Transverse colon (tissue), 4 donors: ENCODE measurements at regions not wholly inside any gene's neighbourhood (a gene's known extent, or its start where the extent isn't known, plus 50 kb on each side); places are given as distances from the start of the nearest gene placed in this dataset.

Experiments used
- EP300 ChIP-seq: sonication (generic); formaldehyde crosslinking; IDR thresholded peaks from one replicate; pipeline ENCODE4 v1.6.1; 2017; ENCODE audit warnings: antibody characterized with exemption, low read depth
- POLR2AphosphoS5 ChIP-seq, 3 donors: sonication (generic); formaldehyde crosslinking; IDR thresholded peaks; one replicate each; pipeline ENCODE4 v1.6.1; 2016; ENCODE audit warnings: antibody characterized with exemption in 3 of 3
- TF ChIP-seq, protein P1 (sequence below), 5 experiments: fragments of 200-600 bp in 3 of 5; fragments of 450-650 bp in 2 of 5; sonication (generic) in 3 of 5; IDR thresholded peaks; 1 replicate in 2 of 5; 2 replicates in 3 of 5; pipeline ENCODE4 v1.5.1; 2016 to 2017; ENCODE audit warnings: antibody characterized with exemption in 5 of 5, inconsistent platforms in 3 of 5, mild to moderate bottlenecking in 2 of 5, moderate library complexity in 1 of 5

DNA sequence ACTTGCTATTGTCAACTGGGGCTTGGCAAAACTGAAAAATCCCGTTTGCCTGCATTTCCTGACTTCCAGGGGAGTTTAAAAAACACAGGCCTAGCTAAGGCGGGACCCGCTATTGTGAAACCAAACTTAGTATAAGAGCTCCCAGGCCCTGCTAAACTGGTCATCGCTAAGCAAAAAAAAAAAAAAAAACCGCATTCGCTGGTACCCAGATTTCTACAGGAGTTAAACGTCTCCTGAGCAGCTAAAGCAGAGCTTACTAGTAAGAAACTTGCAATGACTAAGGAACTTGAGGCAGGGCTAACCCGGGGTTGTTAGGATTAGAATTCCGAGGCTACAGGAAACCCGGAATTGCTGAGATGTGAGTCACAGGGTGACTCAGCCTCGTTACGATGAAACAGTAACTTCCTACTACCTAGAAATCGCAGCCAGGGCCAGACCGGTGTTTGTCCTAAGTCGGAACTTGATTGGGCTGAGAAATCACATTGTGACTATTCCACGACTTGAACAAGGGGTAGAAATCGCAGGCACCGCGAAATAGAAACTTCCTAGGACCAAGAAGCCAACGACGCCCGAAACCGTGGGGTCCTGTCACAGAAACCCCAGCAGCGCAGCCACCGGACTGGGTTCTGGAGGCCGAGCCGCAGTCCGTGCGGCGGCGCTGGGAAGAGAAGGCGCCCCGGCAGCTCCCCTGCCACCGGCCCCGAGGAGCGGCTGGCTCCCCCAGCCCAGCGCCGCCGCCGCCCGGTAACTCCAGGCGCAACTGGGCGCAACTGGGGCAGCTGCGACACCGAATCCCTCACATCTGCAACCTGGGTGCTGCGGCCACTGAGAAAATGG, 89.4 kb downstream of the ANXA2R start:
- TF ChIP-seq, protein P1, sequence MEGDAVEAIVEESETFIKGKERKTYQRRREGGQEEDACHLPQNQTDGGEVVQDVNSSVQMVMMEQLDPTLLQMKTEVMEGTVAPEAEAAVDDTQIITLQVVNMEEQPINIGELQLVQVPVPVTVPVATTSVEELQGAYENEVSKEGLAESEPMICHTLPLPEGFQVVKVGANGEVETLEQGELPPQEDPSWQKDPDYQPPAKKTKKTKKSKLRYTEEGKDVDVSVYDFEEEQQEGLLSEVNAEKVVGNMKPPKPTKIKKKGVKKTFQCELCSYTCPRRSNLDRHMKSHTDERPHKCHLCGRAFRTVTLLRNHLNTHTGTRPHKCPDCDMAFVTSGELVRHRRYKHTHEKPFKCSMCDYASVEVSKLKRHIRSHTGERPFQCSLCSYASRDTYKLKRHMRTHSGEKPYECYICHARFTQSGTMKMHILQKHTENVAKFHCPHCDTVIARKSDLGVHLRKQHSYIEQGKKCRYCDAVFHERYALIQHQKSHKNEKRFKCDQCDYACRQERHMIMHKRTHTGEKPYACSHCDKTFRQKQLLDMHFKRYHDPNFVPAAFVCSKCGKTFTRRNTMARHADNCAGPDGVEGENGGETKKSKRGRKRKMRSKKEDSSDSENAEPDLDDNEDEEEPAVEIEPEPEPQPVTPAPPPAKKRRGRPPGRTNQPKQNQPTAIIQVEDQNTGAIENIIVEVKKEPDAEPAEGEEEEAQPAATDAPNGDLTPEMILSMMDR (IDR thresholded peaks at IDR 0.05) = no peak
- TF ChIP-seq EP300 = no peak
- peak; percentile 56 to 85 (median 83) for TF ChIP-seq POLR2AphosphoS5 (IDR thresholded peaks at IDR 0.05)
